Lower leg skin (tissue), 4 donors: ENCODE measurements at regions not wholly inside any gene's neighbourhood (a gene's known extent, or its start where the extent isn't known, plus 50 kb on each side); places are given as distances from the start of the nearest gene placed in this dataset.

Source experiments
- DNase-seq, 2 donors: peaks; one replicate each; pipeline ENCODE4 v3.0.0-alpha.2; 2019; ENCODE audit warnings: low spot score in 2 of 2
- H3K4me3 ChIP-seq: fragments of 200-600 bp; sonication (generic); 2 replicates; pipeline ENCODE4 v1.5.1; 2017; ENCODE audit warnings: mild to moderate bottlenecking, low read depth; ENCODE audit not compliant: poor library complexity, severe bottlenecking
- CTCF ChIP-seq, 3 donors: fragments of 450-650 bp; IDR thresholded peaks; one replicate each; pipeline ENCODE4 v1.5.1; 2016; ENCODE audit warnings: antibody characterized with exemption in 3 of 3, mild to moderate bottlenecking in 3 of 3, moderate library complexity in 2 of 3
- POLR2A ChIP-seq, 2 donors: fragments of 450-650 bp; IDR thresholded peaks; one replicate each; pipeline ENCODE4 v1.6.1; 2016 to 2017; ENCODE audit warnings: antibody characterized with exemption in 2 of 2, mild to moderate bottlenecking in 1 of 2, moderate library complexity in 1 of 2
- WGBS, 2 donors: methylation state at CpG; one replicate each; pipeline ENCODE4 v1.1.5; 2018; 5-methylcytosine and 5-hydroxymethylcytosine counted together
- intact Hi-C: fragments of 100-400 bp; cut with DNase I; formaldehyde crosslinking; loops from one replicate; pipeline ENCODE4 v1.15.0; 2023; ENCODE audit warnings: low total_unique reads

GRCh38 chr13:74865656-74866055, 616.3 kb downstream of the TBC1D4 start:
- DNase-seq: no peak
- TF ChIP-seq POLR2A (IDR thresholded peaks at IDR 0.05) (no peak), CTCF (IDR thresholded peaks at IDR 0.05) (no peak)
- H3K4me3 ChIP-seq: no peak overlapping the region
- intact Hi-C loops: no loop called here

- H3K4me3 ChIP-seq: no peak overlapping the region
- WGBS, 2 donors: 92 to 97% methylated on average over 1 of the region's 1 CpG
- DNase-seq: no peak
- TF ChIP-seq CTCF (IDR thresholded peaks at IDR 0.05): no peak
- TF ChIP-seq POLR2A (IDR thresholded peaks at IDR 0.05): no peak
- intact Hi-C loops: no loop called here
These were observed 621.2 kb downstream of the TBC1D4 start for GRCh38 chr13:74860789-74861188.

GRCh38 chr13:74850893-74851292, 631.1 kb downstream of the TBC1D4 start:
- 49 to 84% methylated on average over 2 of the region's 2 CpGs for WGBS, 2 donors
- TF ChIP-seq POLR2A (IDR thresholded peaks at IDR 0.05): no peak
- TF ChIP-seq CTCF (IDR thresholded peaks at IDR 0.05): no peak
- H3K4me3 ChIP-seq: no peak overlapping the region
- intact Hi-C loops: no loop called here
- DNase-seq: no peak

GRCh38 chr13:74847966-74848365, 634.0 kb downstream of the TBC1D4 start:
- no peak for DNase-seq
- intact Hi-C loops: no loop called here
- TF ChIP-seq POLR2A (IDR thresholded peaks at IDR 0.05) (no peak), CTCF (IDR thresholded peaks at IDR 0.05) (no peak)
- no peak overlapping the region for H3K4me3 ChIP-seq
- 89 to 90% methylated on average over 1 of the region's 1 CpG for WGBS, 2 donors

GRCh38 chr13:74845806-74846205, 636.2 kb downstream of the TBC1D4 start:
- intact Hi-C loops: no loop called here
- no peak overlapping the region for H3K4me3 ChIP-seq
- no peak for TF ChIP-seq CTCF (IDR thresholded peaks at IDR 0.05)
- DNase-seq: no peak

GRCh38 chr13:74841651-74842050, 640.3 kb downstream of the TBC1D4 start:
- WGBS, 2 donors: 90 to 94% methylated on average over 4 of the region's 4 CpGs
- TF ChIP-seq CTCF (IDR thresholded peaks at IDR 0.05) (no peak), POLR2A (IDR thresholded peaks at IDR 0.05) (no peak)
- H3K4me3 ChIP-seq: no peak overlapping the region
- intact Hi-C loops: no loop called here
- no peak for DNase-seq
